KMS-11 (cell line): ENCODE measurements at regions not wholly inside any gene's neighbourhood (a gene's known extent, or its start where the extent isn't known, plus 50 kb on each side); places are given as distances from the start of the nearest gene placed in this dataset.

ENCODE experiments used
- H2AFZ ChIP-seq: fragments of 200-600 bp; sonication (generic); 2 replicates; pipeline ENCODE4 v1.6.1; 2016; ENCODE audit warnings: antibody characterized with exemption, mixed run types, low read depth
- H3K27ac ChIP-seq: fragments of 200-600 bp; sonication (generic); 2 replicates; pipeline ENCODE4 v1.6.1; 2016; ENCODE audit warnings: mild to moderate bottlenecking, mixed run types
- H3K27me3 ChIP-seq: fragments of 200-600 bp; sonication (generic); 2 replicates; pipeline ENCODE4 v1.6.1; 2017; ENCODE audit warnings: mild to moderate bottlenecking, low read depth, mixed run types, moderate library complexity; ENCODE audit not compliant: insufficient read depth
- H3K36me3 ChIP-seq: fragments of 200-600 bp; sonication (generic); 2 replicates; pipeline ENCODE4 v1.6.1; 2017; ENCODE audit warnings: mild to moderate bottlenecking, mixed run types; ENCODE audit not compliant: insufficient read depth
- H3K4me1 ChIP-seq: fragments of 200-600 bp; sonication (generic); 2 replicates; pipeline ENCODE4 v1.6.1; 2016; ENCODE audit warnings: mild to moderate bottlenecking, low read depth, mixed run types; ENCODE audit not compliant: poor library complexity, severe bottlenecking
- H3K4me2 ChIP-seq: fragments of 200-600 bp; sonication (generic); 2 replicates; pipeline ENCODE4 v1.7.0; 2016; ENCODE audit warnings: mild to moderate bottlenecking, mixed run types
- H3K4me3 ChIP-seq: fragments of 200-600 bp; sonication (generic); IDR thresholded peaks from 2 replicates; pipeline ENCODE4 v1.6.1; 2017; ENCODE audit warnings: low read depth, low read length, mixed read lengths; ENCODE audit not compliant: insufficient read depth
- H3K79me2 ChIP-seq: fragments of 200-600 bp; sonication (generic); 2 replicates; pipeline ENCODE4 v1.6.1; 2016; ENCODE audit warnings: low read depth, mixed run types; ENCODE audit not compliant: insufficient read depth
- H3K9ac ChIP-seq: fragments of 200-600 bp; sonication (generic); 2 replicates; pipeline ENCODE4 v1.6.1; 2016; ENCODE audit warnings: mild to moderate bottlenecking, mixed run types
- H4K20me1 ChIP-seq: fragments of 200-600 bp; sonication (generic); 2 replicates; pipeline ENCODE4 v1.6.1; 2016; ENCODE audit warnings: mild to moderate bottlenecking, mixed run types; ENCODE audit not compliant: insufficient read depth
- TF ChIP-seq, protein P1 (sequence below): fragments of 200-600 bp; sonication (generic); conservative IDR thresholded peaks from 2 replicates; pipeline ENCODE4 v1.6.1; 2017; ENCODE audit warnings: low read depth, mild to moderate bottlenecking, antibody characterized with exemption, low read length, moderate library complexity, mixed read lengths

DNA sequence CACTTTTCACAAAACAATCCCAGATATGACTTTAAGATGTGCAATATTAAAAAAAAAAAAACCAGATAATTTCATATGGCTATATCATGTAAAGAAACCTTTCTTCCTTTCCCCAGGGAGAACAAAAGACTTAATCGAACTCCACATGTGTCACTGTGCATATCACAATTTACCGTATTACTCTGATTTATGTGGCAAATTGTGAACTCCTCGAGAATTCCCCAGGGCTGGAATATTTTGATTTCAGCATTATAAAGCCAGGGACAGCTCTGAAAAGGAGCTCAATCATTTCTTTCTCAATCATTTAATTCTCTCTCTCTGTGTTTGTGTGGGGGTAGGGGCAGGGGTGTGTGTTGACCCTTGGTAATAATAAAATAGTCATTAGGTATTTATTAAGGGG lies 165.8 kb downstream of the TDRD15 start:
- Histone ChIP-seq H3K27me3 (no peaks in the 10 kb centered on the region), H3K4me1 (no peaks in the 10 kb centered on the region), H3K27ac (no peak overlapping the region), H3K36me3 (no peaks in the 10 kb centered on the region), H4K20me1 (no peaks in the 10 kb centered on the region), H3K4me3 (no peak overlapping the region), H3K4me2 (no peak overlapping the region), H2AFZ (no peak overlapping the region), H3K79me2 (no peaks in the 10 kb centered on the region), H3K9ac (no peak overlapping the region)
- TF ChIP-seq, protein P1, sequence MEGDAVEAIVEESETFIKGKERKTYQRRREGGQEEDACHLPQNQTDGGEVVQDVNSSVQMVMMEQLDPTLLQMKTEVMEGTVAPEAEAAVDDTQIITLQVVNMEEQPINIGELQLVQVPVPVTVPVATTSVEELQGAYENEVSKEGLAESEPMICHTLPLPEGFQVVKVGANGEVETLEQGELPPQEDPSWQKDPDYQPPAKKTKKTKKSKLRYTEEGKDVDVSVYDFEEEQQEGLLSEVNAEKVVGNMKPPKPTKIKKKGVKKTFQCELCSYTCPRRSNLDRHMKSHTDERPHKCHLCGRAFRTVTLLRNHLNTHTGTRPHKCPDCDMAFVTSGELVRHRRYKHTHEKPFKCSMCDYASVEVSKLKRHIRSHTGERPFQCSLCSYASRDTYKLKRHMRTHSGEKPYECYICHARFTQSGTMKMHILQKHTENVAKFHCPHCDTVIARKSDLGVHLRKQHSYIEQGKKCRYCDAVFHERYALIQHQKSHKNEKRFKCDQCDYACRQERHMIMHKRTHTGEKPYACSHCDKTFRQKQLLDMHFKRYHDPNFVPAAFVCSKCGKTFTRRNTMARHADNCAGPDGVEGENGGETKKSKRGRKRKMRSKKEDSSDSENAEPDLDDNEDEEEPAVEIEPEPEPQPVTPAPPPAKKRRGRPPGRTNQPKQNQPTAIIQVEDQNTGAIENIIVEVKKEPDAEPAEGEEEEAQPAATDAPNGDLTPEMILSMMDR = no peak

DNA sequence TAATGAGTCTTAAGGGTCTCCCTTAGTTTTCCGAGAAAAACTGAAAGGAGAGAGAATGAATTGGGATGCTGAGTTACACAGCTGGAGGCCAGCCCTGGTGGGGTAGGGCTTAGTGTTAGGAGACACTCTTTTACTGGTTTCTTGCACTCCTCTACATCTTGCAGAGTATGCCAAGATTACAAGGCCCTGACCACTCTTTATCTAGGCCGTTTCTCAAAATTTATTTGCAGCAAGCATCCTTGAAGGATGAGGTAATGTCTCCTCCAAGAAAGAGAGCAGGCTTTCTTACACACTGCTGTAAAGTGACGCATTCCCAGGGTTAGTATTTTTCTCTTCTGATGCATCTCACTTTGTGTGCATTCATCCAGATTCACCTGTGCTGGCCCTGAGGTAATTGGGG lies 166.2 kb downstream of the TDRD15 start:
- Histone ChIP-seq H4K20me1 (no peaks in the 10 kb centered on the region), H3K79me2 (no peaks in the 10 kb centered on the region), H2AFZ (no peak overlapping the region), H3K27me3 (no peaks in the 10 kb centered on the region), H3K4me1 (no peaks in the 10 kb centered on the region), H3K36me3 (no peaks in the 10 kb centered on the region), H3K9ac (no peak overlapping the region), H3K4me2 (no peak overlapping the region), H3K4me3 (no peak overlapping the region), H3K27ac (no peak overlapping the region)
- TF ChIP-seq, protein P1 = no peak

DNA sequence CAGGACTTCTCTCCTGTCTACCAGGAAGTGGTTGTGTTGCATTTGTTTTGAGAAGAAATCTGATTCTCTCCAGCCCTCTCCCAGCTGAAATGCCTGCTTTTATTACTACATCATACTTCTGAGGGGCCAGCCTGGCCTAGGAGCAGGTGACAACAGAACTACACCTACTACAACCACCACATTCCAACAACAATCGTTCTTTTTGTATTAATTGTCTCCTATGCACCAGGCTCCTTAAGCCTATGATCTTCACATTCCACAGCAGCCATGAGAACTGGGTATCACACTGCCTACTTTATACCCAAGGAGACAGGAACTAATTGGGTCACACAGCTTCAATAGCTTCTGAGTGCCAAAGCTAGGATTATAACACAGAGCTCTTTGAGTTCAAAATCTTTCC lies 167.7 kb downstream of the TDRD15 start:
- Histone ChIP-seq H3K36me3 (no peaks in the 10 kb centered on the region), H3K79me2 (no peaks in the 10 kb centered on the region), H3K27ac (no peak overlapping the region), H3K4me3 (no peak overlapping the region), H3K27me3 (no peaks in the 10 kb centered on the region), H2AFZ (no peak overlapping the region), H3K4me2 (no peak overlapping the region), H4K20me1 (no peaks in the 10 kb centered on the region), H3K4me1 (no peaks in the 10 kb centered on the region), H3K9ac (no peak overlapping the region)
- TF ChIP-seq, protein P1 = no peak

DNA sequence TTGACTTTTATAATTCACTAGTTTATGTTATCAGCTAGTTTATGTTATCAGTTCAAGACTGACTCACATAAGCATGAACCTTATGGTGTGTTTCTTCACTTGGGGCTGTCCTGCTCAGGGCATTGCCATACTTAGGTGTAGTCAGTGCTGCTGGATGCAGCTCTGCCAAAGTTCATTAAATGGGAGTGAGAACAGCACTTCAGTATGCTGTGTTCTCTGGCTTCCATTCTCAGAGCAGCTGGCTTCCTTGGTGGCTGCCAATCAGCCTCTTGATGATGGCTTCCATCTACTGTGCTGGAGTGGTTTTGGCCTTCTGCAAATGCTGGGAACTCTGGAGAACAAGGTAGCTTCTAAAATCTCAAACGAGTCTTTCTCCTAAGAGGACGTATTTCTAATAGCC lies 170.7 kb downstream of the TDRD15 start:
- Histone ChIP-seq H3K9ac (no peak overlapping the region), H2AFZ (no peak overlapping the region), H3K4me3 (no peak overlapping the region), H3K36me3 (no peaks in the 10 kb centered on the region), H3K27ac (no peak overlapping the region), H3K4me2 (no peak overlapping the region), H4K20me1 (no peaks in the 10 kb centered on the region), H3K4me1 (no peaks in the 10 kb centered on the region), H3K79me2 (no peaks in the 10 kb centered on the region), H3K27me3 (no peaks in the 10 kb centered on the region)
- TF ChIP-seq, protein P1 = no peak

DNA sequence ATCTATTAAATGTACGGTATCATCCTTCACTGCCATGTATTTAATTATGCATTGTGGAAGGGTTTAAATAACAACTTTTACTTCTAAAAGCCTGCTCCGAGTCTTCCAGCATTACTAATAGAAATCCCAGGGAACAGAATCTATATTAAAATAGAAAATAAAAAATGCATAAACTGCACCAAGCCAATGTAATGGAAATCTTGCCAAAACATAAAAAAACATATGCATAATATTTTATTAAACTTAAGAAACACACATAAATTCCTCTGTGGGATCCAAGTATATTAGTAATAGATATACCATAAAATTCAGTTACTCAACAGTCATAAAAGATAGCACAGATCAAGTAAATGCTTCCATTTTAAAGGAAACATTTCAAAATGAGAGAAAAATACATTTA lies 175.6 kb downstream of the TDRD15 start:
- TF ChIP-seq, protein P1 = no peak
- no peak overlapping the region for H3K9ac ChIP-seq
- no peak overlapping the region for H3K4me3 ChIP-seq
- no peak overlapping the region for H2AFZ ChIP-seq
- no peaks in the 10 kb centered on the region for H4K20me1 ChIP-seq
- no peaks in the 10 kb centered on the region for H3K27me3 ChIP-seq
- H3K27ac ChIP-seq = no peak overlapping the region
- H3K79me2 ChIP-seq = no peaks in the 10 kb centered on the region
- no peak overlapping the region for H3K4me2 ChIP-seq
- H3K4me1 ChIP-seq = no peaks in the 10 kb centered on the region
- H3K36me3 ChIP-seq = no peaks in the 10 kb centered on the region
